CD4-positive, alpha-beta T cell treated with Interleukin-15 for 1 hour (primary cell): ENCODE measurements at regions not wholly inside any gene's neighbourhood (a gene's known extent, or its start where the extent isn't known, plus 50 kb on each side); places are given as distances from the start of the nearest gene placed in this dataset.
"Not testable (repeated sequence)": the region's sequence is repeated elsewhere in the genome, so short reads cannot be mapped to it uniquely, and the experiment has no call there.

Experiments
- DNase-seq: peaks from one replicate; pipeline ENCODE4 v3.0.0-alpha.2; 2020

DNA sequence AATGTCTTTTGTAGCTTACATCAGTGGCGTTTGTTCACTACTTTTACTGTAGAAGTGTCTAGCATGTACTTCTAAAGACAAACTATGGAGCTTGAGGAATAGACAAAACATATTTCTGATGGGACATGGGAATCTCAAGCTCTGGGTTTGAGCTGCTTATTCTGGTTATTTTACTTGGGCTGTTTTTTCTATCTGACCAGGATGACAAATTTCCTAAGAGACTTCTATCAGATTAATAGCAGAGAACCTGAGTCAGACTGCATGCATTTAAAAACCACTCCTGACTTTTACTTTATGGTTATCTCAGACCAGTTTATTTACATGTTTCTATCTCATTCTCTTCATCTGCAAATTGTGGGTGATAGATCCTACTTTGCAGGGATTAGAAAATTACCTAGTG is 1282.3 kb upstream of the GJE1 start:
- DNase-seq, result no peak

DNA sequence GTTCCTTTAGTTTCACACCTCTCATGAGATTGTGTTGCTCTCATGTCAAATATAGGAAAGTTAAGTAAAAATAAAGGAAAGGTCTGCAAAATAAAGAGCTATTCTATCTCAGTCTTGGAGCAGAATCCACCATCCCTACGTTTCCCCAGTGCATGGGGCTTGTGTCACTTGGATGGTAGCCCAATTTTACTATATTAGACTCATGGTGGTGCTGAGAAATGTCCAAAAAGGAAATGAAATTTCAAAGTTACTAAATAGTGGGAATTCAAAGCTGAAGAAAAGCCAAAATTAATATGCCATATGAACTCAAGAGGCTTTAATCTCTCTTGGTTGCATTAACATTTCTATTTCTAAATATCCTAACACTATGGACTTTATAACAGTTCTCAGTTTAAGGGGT is 1283.3 kb upstream of the GJE1 start:
- DNase-seq, result no peak

DNA sequence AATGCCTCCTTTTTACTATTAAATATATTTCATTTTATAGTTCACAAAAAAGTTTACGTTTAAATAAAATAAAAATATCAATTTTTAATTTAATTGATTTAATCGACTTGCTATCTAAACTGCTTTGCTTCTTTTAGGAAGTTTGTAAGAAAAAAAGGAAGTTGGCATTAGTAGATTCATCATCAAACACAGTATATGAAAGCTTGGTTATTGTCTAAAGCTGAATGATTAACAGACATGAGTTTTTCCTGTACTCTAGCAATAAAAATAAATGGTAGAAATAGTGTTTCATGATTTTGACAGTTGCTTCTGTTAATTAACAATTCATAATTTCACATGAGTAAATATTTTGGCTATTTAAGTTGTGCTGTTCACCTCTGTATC is 1285.5 kb upstream of the GJE1 start:
- no peak for DNase-seq

- DNase-seq, result no peak
These were observed 1286.0 kb upstream of the GJE1 start for GRCh38 chr6:140846503-140847261.

DNA sequence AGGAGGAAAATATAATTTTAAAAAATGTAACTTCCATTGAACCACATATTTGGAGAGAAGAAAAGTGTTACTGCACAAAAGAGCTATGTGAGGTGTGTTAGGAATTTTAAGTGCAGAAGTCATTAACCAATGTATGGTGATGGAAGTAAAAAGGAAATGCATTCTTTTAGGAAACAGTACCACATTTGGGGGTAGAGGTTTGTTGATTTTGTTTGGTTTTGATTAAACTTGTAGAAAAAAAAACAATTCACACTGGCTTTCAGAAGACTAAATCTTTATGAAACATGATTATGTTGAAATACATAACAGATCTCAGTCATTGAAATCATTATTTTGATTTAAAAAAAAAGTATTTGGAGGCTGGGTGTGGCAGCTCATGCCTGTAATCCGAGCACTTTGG is 1287.0 kb upstream of the GJE1 start:
- DNase-seq, result no peak

- no peak for DNase-seq
These were observed 1288.6 kb upstream of the GJE1 start for GRCh38 chr6:140844167-140844566.

DNA sequence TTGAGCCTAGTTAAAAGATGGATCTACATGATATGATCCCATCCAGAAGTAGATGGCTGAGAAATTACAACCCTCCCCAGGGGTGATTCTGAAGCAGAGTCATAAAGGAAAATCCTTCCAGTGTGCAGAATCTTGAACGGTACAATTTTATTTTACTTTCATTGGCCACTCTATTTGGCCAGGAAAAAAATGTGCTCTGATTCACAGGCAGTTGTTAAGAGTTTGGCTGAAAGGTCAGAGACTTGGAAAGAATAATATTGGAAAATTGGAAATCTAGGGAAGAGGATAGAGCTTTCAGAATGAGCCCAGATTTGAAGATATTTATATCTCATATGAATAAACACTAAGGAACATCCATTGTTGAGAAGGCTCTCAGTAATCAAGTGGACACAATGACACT is 1299.3 kb upstream of the GJE1 start:
- no peak for DNase-seq

GRCh38 chr6:140830666-140831065 is 1302.1 kb upstream of the GJE1 start:
- DNase-seq, result no peak

DNA sequence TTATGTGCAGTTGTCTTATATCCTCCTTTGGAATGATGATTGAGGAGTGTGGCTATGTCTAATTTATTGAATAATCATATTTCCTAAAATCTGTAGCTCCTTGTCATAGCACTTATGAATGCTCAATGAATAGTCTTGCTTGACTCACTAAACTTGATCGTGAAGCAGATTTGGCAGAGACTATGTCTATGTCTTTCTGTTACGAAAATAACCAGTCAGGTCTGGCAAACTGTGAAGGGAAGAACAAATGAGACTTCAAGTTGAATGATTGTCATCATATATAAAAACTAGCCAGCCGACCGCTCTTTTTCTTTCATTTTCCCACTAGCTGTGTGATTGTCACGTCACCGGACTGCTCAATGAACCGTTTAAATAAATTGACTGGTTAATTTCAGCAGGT is 1303.9 kb upstream of the GJE1 start:
- DNase-seq, result no peak

GRCh38 chr6:140827593-140827992 is 1305.1 kb upstream of the GJE1 start:
- no peak for DNase-seq

- DNase-seq, result no peak
These were observed 1307.0 kb upstream of the GJE1 start for GRCh38 chr6:140825731-140826130.

GRCh38 chr6:140824595-140824994 is 1308.1 kb upstream of the GJE1 start:
- DNase-seq, result no peak

DNA sequence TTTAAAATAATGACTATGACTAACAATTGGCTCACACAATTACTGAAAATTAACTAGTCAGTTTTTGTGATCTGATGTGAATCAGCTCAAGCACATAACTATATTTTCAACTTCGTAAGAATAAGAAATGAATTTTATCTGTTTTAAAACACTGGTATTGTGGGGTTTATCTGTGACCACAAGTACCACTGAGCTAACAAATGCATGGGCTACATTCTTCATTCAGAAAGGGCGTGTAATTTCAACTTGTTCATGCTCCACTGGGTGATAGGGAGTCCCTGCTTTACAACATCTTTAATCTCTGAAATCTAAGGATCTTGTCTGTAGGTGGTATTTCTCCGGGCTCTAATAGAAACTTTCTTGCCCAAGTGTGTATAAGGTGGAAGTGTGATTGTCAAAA is 1311.5 kb upstream of the GJE1 start:
- no peak for DNase-seq

- DNase-seq, result no peak
These were observed 1315.5 kb upstream of the GJE1 start for GRCh38 chr6:140817176-140817575.

GRCh38 chr6:140816681-140817080 is 1316.0 kb upstream of the GJE1 start:
- no peak for DNase-seq

GRCh38 chr6:140812636-140813035 is 1320.1 kb upstream of the GJE1 start:
- DNase-seq, result no peak

DNA sequence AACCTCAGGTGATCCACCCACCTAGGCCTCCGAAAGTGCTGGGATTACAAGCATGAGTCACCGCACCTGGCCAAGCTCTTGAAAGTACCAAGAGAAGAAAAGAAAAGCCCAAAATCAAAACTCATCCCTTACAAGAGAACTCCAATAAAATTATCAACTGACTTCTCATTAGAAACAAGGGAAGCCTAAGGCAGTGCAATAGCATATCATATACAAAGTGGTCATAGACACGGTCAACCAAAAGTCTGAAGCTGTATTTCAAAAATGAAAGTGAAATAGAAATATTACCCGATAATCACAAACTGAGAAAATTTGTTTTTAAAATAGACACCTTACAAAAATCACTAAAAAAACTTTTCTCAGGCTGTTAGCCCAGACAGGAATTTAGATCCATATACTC is 1321.1 kb upstream of the GJE1 start:
- DNase-seq, result no peak

GRCh38 chr6:140809694-140810101 is 1323.0 kb upstream of the GJE1 start:
- DNase-seq, result no peak

- DNase-seq, result no peak
These were observed 1326.3 kb upstream of the GJE1 start for GRCh38 chr6:140806431-140806830.

GRCh38 chr6:140794544-140794943 is 1338.2 kb upstream of the GJE1 start:
- DNase-seq, result no peak

- no peak for DNase-seq
These were observed 1342.6 kb upstream of the GJE1 start for GRCh38 chr6:140790109-140790508.

DNA sequence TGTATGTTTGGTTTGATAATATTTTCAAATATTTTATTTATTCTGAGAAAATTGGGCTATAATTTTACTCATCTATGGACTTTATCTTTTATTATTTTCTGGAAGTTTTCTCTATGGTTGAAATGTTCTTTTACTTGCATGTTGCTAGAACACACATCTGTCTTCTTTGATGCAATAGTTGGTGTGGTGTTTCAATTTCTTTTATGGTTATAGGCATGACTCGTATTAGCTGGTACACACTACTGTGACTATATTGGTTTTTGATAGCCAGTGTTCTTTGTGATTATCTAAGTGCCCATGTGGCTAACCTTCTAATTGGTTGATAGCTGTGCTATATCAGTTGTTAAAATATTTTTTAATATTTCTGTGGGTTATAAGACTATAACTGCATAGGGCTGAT is 1343.3 kb upstream of the GJE1 start:
- no peak for DNase-seq

GRCh38 chr6:140785926-140786325 is 1346.8 kb upstream of the GJE1 start:
- DNase-seq, result no peak

- no peak for DNase-seq
These were observed 1348.2 kb upstream of the GJE1 start for GRCh38 chr6:140784573-140784972.

DNA sequence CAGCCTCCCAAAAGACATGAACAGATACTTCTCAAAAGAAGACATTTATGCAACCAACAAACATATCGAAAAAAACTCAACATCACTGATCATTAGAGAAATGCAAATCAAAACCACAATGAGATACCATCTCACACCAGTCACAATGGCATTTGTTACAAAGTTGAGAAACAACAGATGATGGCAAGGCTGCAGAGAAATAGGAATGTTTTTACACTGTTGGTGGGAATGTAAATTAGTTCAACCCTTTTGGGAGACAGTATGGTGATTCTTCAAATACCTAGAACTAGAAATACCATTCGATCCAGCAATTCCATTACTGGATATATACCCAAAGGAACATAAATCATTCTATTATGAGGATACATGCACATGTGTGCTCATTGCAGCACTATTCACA is 1349.2 kb upstream of the GJE1 start:
- DNase-seq, result not testable (repeated sequence)

DNA sequence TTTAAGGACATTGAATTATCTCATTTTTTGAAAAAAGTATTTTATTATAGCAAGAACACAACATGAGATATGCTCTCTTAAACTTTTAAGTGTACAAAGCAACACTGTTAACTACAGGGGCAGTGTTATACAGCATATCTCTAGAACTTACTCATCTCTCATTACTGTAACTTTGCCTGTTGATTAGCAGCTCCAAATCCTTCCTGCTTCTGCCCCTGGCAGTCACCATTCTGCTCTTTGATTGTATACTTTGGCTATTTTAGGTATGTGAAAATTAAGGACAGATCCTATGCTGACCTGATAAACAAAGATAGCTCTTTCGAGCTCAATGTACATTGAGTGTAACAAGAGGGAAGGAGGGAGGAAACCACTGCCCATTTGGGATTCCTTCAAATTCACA is 1349.8 kb upstream of the GJE1 start:
- DNase-seq, result no peak
